ENCODE measurements at regions not wholly inside any gene's neighbourhood (a gene's known extent, or its start where the extent isn't known, plus 50 kb on each side); places are given as distances from the start of the nearest gene placed in this dataset.
"Not testable (repeated sequence)": the region's sequence is repeated elsewhere in the genome, so short reads cannot be mapped to it uniquely, and the experiment has no call there.

DNA sequence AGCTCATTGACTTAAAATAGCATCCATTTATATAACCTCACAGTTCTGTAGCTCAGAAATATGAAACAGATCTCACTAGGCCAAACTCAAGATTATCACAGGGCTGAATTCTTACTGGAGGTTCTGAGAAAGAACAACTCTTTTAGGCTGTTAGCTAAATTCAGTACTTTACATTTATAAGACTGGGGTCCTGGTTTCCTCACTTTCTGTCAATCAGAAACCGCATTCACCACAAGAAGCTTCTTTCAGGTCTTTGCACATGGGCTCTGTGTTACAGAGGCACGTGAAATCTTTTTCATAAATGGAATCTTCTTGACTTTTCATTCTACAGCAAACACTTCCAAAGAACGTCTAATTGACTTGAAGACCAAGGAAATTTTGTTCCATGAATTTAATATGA is 876.3 kb upstream of the FOXG1 start:
- Histone ChIP-seq H3K27ac (ENCODE audit: low read length) (peak overlapping the region; percentile 80), H3K79me2 (replicated peaks; ENCODE audit: insufficient read depth, low read length) (no peaks in the 10 kb centered on the region), H3K9ac (ENCODE audit: low read length) (no peak overlapping the region), H4K20me1 (ENCODE audit: insufficient read depth) (no peaks in the 10 kb centered on the region), H3K27me3 (ENCODE audit: insufficient read depth, low read depth, low read length) (no peaks in the 10 kb centered on the region), H3K4me2 (ENCODE audit: low read length) (no peak overlapping the region), H3K9me2 (ENCODE audit: insufficient read depth, low read length) (no peaks in the 10 kb centered on the region), H3K36me3 (ENCODE audit: insufficient read depth, low read length) (no peaks in the 10 kb centered on the region), H3K4me3 (ENCODE audit: low read length) (no peak overlapping the region), H2AFZ (ENCODE audit: low read depth, low read length) (no peak overlapping the region), H3K9me3 (ENCODE audit: low read length) (no peaks in the 10 kb centered on the region), H3F3A (ENCODE audit: insufficient read depth, low read length, poor library complexity, severe bottlenecking) (no peaks in the 10 kb centered on the region)
- TF ChIP-seq EZH2 (IDR thresholded peaks at IDR 0.05; ENCODE audit: borderline replicate concordance, insufficient read depth, low read length, poor library complexity, severe bottlenecking) (no peak), POLR2AphosphoS5 (IDR thresholded peaks at IDR 0.05) (no peak), EP300 (conservative IDR thresholded peaks at IDR 0.05; ENCODE audit: poor library complexity, severe bottlenecking) (no peak), SMC3 (conservative IDR thresholded peaks at IDR 0.05; ENCODE audit: poor library complexity) (no peak), TAF1 (IDR thresholded peaks at IDR 0.05; ENCODE audit: low read depth) (no peak), MXI1 (conservative IDR thresholded peaks at IDR 0.05; ENCODE audit: poor library complexity, severe bottlenecking) (no peak), RAD21 (conservative IDR thresholded peaks at IDR 0.05) (no peak)
- TF ChIP-seq, protein P1, sequence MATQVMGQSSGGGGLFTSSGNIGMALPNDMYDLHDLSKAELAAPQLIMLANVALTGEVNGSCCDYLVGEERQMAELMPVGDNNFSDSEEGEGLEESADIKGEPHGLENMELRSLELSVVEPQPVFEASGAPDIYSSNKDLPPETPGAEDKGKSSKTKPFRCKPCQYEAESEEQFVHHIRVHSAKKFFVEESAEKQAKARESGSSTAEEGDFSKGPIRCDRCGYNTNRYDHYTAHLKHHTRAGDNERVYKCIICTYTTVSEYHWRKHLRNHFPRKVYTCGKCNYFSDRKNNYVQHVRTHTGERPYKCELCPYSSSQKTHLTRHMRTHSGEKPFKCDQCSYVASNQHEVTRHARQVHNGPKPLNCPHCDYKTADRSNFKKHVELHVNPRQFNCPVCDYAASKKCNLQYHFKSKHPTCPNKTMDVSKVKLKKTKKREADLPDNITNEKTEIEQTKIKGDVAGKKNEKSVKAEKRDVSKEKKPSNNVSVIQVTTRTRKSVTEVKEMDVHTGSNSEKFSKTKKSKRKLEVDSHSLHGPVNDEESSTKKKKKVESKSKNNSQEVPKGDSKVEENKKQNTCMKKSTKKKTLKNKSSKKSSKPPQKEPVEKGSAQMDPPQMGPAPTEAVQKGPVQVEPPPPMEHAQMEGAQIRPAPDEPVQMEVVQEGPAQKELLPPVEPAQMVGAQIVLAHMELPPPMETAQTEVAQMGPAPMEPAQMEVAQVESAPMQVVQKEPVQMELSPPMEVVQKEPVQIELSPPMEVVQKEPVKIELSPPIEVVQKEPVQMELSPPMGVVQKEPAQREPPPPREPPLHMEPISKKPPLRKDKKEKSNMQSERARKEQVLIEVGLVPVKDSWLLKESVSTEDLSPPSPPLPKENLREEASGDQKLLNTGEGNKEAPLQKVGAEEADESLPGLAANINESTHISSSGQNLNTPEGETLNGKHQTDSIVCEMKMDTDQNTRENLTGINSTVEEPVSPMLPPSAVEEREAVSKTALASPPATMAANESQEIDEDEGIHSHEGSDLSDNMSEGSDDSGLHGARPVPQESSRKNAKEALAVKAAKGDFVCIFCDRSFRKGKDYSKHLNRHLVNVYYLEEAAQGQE (IDR thresholded peaks at IDR 0.05; ENCODE audit: borderline replicate concordance) = no peak
- TF ChIP-seq, protein P2, sequence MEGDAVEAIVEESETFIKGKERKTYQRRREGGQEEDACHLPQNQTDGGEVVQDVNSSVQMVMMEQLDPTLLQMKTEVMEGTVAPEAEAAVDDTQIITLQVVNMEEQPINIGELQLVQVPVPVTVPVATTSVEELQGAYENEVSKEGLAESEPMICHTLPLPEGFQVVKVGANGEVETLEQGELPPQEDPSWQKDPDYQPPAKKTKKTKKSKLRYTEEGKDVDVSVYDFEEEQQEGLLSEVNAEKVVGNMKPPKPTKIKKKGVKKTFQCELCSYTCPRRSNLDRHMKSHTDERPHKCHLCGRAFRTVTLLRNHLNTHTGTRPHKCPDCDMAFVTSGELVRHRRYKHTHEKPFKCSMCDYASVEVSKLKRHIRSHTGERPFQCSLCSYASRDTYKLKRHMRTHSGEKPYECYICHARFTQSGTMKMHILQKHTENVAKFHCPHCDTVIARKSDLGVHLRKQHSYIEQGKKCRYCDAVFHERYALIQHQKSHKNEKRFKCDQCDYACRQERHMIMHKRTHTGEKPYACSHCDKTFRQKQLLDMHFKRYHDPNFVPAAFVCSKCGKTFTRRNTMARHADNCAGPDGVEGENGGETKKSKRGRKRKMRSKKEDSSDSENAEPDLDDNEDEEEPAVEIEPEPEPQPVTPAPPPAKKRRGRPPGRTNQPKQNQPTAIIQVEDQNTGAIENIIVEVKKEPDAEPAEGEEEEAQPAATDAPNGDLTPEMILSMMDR (IDR thresholded peaks at IDR 0.05; ENCODE audit: poor library complexity, severe bottlenecking) = no peak

DNA sequence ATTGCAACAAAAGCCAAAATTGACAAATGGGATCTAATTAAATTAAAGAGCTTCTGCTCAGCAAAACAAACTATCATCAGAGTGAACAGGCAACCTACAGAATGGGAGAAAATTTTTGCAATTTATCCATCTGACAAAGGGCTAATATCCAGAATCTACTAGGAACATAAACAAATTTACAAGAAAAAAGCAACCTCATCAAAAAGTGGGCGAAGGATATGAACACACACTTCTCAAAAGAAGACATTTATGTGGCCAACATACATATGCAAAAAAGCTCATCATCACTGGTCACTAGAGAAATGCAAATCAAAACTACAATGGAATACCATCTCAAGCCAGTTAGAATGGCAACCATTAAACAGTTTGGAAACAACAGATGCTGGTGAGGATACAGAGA is 858.1 kb upstream of the FOXG1 start:
- not testable (repeated sequence) for H3K9ac ChIP-seq (ENCODE audit: low read length); H3K4me3 ChIP-seq (ENCODE audit: low read length); H3K9me2 ChIP-seq (ENCODE audit: insufficient read depth, low read length); H4K20me1 ChIP-seq (ENCODE audit: insufficient read depth); H3K9me3 ChIP-seq (ENCODE audit: low read length); H3K27ac ChIP-seq (ENCODE audit: low read length); H3K36me3 ChIP-seq (ENCODE audit: insufficient read depth, low read length); H3K27me3 ChIP-seq (ENCODE audit: insufficient read depth, low read depth, low read length); H3K4me2 ChIP-seq (ENCODE audit: low read length); H2AFZ ChIP-seq (ENCODE audit: low read depth, low read length); H3F3A ChIP-seq (ENCODE audit: insufficient read depth, low read length, poor library complexity, severe bottlenecking); H3K79me2 ChIP-seq (replicated peaks; ENCODE audit: insufficient read depth, low read length)

DNA sequence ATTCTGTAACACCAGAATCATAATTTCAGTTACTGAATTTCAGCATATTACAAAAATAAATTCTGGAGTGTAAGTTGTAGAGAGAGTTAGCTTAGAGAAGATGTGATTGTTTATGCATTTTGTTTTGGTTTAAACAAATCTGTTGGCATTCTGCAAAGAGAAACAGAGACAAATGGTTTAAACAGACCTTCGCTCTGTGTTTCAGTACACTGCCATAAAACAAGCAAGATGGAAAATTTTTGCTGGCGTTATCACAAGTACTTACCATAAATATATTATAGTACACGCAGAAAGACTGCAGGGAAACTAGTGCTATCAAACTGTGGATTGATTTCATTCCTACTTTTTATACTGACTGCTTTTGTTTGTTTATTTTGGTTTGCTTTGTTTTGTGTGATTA is 850.3 kb upstream of the FOXG1 start:
- TF ChIP-seq, protein P2 (IDR thresholded peaks at IDR 0.05; ENCODE audit: poor library complexity, severe bottlenecking) = no peak
- TF ChIP-seq SMC3 (conservative IDR thresholded peaks at IDR 0.05; ENCODE audit: poor library complexity) (no peak), EZH2 (IDR thresholded peaks at IDR 0.05; ENCODE audit: borderline replicate concordance, insufficient read depth, low read length, poor library complexity, severe bottlenecking) (no peak), TAF1 (IDR thresholded peaks at IDR 0.05; ENCODE audit: low read depth) (no peak), EP300 (conservative IDR thresholded peaks at IDR 0.05; ENCODE audit: poor library complexity, severe bottlenecking) (no peak), MXI1 (conservative IDR thresholded peaks at IDR 0.05; ENCODE audit: poor library complexity, severe bottlenecking) (no peak), RAD21 (conservative IDR thresholded peaks at IDR 0.05) (no peak), POLR2AphosphoS5 (IDR thresholded peaks at IDR 0.05) (no peak)
- TF ChIP-seq, protein P1 (IDR thresholded peaks at IDR 0.05; ENCODE audit: borderline replicate concordance) = no peak
- no peak overlapping the region for H3K27ac ChIP-seq (ENCODE audit: low read length)
- no peaks in the 10 kb centered on the region for H3K9me3 ChIP-seq (ENCODE audit: low read length)
- no peak overlapping the region for H3K4me2 ChIP-seq (ENCODE audit: low read length)
- H3K79me2 ChIP-seq (replicated peaks; ENCODE audit: insufficient read depth, low read length) = no peaks in the 10 kb centered on the region
- no peak overlapping the region for H2AFZ ChIP-seq (ENCODE audit: low read depth, low read length)
- no peak overlapping the region for H3K4me3 ChIP-seq (ENCODE audit: low read length)
- H3K9me2 ChIP-seq (ENCODE audit: insufficient read depth, low read length) = no peaks in the 10 kb centered on the region
- H4K20me1 ChIP-seq (ENCODE audit: insufficient read depth) = no peaks in the 10 kb centered on the region
- H3K36me3 ChIP-seq (ENCODE audit: insufficient read depth, low read length) = no peaks in the 10 kb centered on the region
- H3K27me3 ChIP-seq (ENCODE audit: insufficient read depth, low read depth, low read length) = no peaks in the 10 kb centered on the region
- no peaks in the 10 kb centered on the region for H3F3A ChIP-seq (ENCODE audit: insufficient read depth, low read length, poor library complexity, severe bottlenecking)
- H3K9ac ChIP-seq (ENCODE audit: low read length) = no peak overlapping the region
